Upper lobe of left lung (tissue), 4 donors: ENCODE measurements at regions not wholly inside any gene's neighbourhood (a gene's known extent, or its start where the extent isn't known, plus 50 kb on each side); places are given as distances from the start of the nearest gene placed in this dataset.
"Not testable (repeated sequence)": the region's sequence is repeated elsewhere in the genome, so short reads cannot be mapped to it uniquely, and the experiment has no call there.

Source experiments
- POLR2A ChIP-seq, 4 donors: fragments of 450-650 bp; IDR thresholded peaks; one replicate each; pipeline ENCODE4 v1.5.1; 2016 to 2017; ENCODE audit warnings: antibody characterized with exemption in 4 of 4, mild to moderate bottlenecking in 2 of 4
- TF ChIP-seq, protein P1 (sequence below), 6 experiments: fragments of 450-650 bp in 4 of 6; fragments of 200-600 bp in 2 of 6; sonication (generic) in 2 of 6; IDR thresholded peaks; one replicate each; pipeline ENCODE4 v1.5.1; 2016 to 2019; ENCODE audit warnings: antibody characterized with exemption in 6 of 6

- TF ChIP-seq, protein P1, sequence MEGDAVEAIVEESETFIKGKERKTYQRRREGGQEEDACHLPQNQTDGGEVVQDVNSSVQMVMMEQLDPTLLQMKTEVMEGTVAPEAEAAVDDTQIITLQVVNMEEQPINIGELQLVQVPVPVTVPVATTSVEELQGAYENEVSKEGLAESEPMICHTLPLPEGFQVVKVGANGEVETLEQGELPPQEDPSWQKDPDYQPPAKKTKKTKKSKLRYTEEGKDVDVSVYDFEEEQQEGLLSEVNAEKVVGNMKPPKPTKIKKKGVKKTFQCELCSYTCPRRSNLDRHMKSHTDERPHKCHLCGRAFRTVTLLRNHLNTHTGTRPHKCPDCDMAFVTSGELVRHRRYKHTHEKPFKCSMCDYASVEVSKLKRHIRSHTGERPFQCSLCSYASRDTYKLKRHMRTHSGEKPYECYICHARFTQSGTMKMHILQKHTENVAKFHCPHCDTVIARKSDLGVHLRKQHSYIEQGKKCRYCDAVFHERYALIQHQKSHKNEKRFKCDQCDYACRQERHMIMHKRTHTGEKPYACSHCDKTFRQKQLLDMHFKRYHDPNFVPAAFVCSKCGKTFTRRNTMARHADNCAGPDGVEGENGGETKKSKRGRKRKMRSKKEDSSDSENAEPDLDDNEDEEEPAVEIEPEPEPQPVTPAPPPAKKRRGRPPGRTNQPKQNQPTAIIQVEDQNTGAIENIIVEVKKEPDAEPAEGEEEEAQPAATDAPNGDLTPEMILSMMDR (IDR thresholded peaks at IDR 0.05), result not testable (repeated sequence)
- not testable (repeated sequence) for TF ChIP-seq POLR2A (IDR thresholded peaks at IDR 0.05)
Observed at GRCh38 chr1:234796438-234796792, 186.4 kb upstream of the IRF2BP2 start.
